Kidney (tissue), 13 donors: ENCODE measurements at regions not wholly inside any gene's neighbourhood (a gene's known extent, or its start where the extent isn't known, plus 50 kb on each side); places are given as distances from the start of the nearest gene placed in this dataset.
A peak's percentile ranks its signal among the peaks of the same experiment; 100 is the strongest.

Experiments
- DNase-seq, 5 donors: peaks; one replicate each; pipeline ENCODE4 v3.0.0-alpha.2; 2013 to 2020
- FAIRE-seq: peaks from 2 replicates; lab custom pipeline; 2012; peaks lifted over from hg19 to GRCh38; lab: Jason Lieb, UNC
- H3K27ac ChIP-seq, 2 donors: one replicate each; pipeline ENCODE4 v1.7.0; 2013; ENCODE audit warnings: low read depth in 2 of 2, low read length in 2 of 2, inconsistent platforms in 1 of 2
- H3K27me3 ChIP-seq: one replicate; pipeline ENCODE4 v1.7.1; 2013; ENCODE audit warnings: low read length, inconsistent platforms; ENCODE audit not compliant: control insufficient read depth, insufficient read depth
- H3K36me3 ChIP-seq, 3 donors: one replicate each; pipeline versions ENCODE4 v1.7.0 to v1.7.1; 2013; ENCODE audit warnings: low read length in 3 of 3, control low read depth in 1 of 3, inconsistent platforms in 1 of 3; ENCODE audit not compliant: insufficient read depth in 3 of 3, control insufficient read depth in 2 of 3
- H3K4me1 ChIP-seq, 3 donors: one replicate each; pipeline versions ENCODE4 v1.7.0 to v1.7.1; 2013; ENCODE audit warnings: low read length in 3 of 3, inconsistent platforms in 1 of 3, low read depth in 1 of 3; ENCODE audit not compliant: control insufficient read depth in 2 of 3, insufficient read depth in 2 of 3
- H3K4me3 ChIP-seq, 3 donors: one replicate each; pipeline versions ENCODE4 v1.7.0 to v1.8.1; 2013; ENCODE audit warnings: low read length in 3 of 3, control low read depth in 1 of 3, inconsistent platforms in 1 of 3
- H3K9ac ChIP-seq, 3 donors: one replicate each; pipeline versions ENCODE4 v1.7.0 to v1.7.1; 2013; ENCODE audit warnings: low read length in 3 of 3, control low read depth in 1 of 3, inconsistent platforms in 1 of 3
- H3K9me3 ChIP-seq, 3 donors: one replicate each; pipeline versions ENCODE4 v1.7.0 to v1.7.1; 2013; ENCODE audit warnings: low read length in 3 of 3, control low read depth in 1 of 3, inconsistent platforms in 1 of 3; ENCODE audit not compliant: control insufficient read depth in 2 of 3, insufficient read depth in 1 of 3
- intact Hi-C: fragments of 100-400 bp; cut with DNase I; formaldehyde crosslinking; loops from one replicate; pipeline ENCODE4 v1.11.1; 2022
- TF ChIP-seq, protein P1 (sequence below): IDR thresholded peaks from 3 replicates; pipeline ENCODE4 v1.5.1; 2012; ENCODE audit warnings: mild to moderate bottlenecking, moderate library complexity, borderline replicate concordance; ENCODE audit not compliant: insufficient read depth; ENCODE audit errors: extremely low read depth
- donor health status: control.
- donor health status: control.
- donor health status: control.
- donor health status: control.
- donor health status: control.
- donor health status: DM: yes; HTN: yes; CAD: no.
- donor health status: Normal renal cell carcinoma (clear cell type).

DNA sequence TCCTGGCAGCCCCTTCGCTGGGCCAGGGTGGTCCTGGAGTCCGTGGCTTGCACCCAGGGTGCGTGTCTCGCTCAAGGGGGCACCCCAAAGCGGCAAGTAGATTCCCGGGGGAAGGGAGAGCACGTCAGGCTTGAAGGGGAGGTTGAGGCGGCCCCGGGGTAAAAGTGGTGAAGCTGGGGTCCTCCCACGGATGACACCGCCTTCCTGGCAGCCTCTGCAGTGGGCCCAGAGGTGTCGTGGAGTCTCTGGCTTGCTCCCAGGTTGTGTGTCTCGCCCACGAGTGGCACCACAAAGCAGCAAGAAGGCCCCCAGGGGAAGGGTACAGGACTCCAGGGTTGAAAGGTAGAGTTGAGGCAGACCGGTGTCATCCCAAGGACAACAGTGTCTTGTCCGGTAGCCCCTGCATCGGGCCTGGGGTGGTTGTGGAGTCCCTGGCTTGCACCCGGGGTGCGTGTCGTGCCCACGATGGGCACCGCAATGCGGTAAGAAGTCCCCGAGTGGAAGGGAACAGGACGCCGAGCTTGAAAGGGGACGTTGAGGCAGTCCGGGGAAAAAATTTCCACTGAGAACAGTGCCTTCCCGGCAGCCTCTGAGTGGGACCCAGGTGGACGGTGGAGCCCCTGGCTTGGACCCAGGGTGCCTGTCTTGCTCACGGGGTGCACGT lies 158.0 kb upstream of the ALG10B start:
- TF ChIP-seq, protein P1, sequence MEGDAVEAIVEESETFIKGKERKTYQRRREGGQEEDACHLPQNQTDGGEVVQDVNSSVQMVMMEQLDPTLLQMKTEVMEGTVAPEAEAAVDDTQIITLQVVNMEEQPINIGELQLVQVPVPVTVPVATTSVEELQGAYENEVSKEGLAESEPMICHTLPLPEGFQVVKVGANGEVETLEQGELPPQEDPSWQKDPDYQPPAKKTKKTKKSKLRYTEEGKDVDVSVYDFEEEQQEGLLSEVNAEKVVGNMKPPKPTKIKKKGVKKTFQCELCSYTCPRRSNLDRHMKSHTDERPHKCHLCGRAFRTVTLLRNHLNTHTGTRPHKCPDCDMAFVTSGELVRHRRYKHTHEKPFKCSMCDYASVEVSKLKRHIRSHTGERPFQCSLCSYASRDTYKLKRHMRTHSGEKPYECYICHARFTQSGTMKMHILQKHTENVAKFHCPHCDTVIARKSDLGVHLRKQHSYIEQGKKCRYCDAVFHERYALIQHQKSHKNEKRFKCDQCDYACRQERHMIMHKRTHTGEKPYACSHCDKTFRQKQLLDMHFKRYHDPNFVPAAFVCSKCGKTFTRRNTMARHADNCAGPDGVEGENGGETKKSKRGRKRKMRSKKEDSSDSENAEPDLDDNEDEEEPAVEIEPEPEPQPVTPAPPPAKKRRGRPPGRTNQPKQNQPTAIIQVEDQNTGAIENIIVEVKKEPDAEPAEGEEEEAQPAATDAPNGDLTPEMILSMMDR: no peak
- Histone ChIP-seq H3K4me3 (no peak overlapping the region), H3K27ac (no peak overlapping the region), H3K9me3 (no peaks in the 10 kb centered on the region), H3K36me3 (no peaks in the 10 kb centered on the region), H3K27me3 (no peaks in the 10 kb centered on the region), H3K9ac (no peak overlapping the region), H3K4me1 (no peaks in the 10 kb centered on the region)
- intact Hi-C loops: no loop called here
- DNase-seq (peak in 1 of 5 donors; percentile 62), FAIRE-seq (no peak)

DNA sequence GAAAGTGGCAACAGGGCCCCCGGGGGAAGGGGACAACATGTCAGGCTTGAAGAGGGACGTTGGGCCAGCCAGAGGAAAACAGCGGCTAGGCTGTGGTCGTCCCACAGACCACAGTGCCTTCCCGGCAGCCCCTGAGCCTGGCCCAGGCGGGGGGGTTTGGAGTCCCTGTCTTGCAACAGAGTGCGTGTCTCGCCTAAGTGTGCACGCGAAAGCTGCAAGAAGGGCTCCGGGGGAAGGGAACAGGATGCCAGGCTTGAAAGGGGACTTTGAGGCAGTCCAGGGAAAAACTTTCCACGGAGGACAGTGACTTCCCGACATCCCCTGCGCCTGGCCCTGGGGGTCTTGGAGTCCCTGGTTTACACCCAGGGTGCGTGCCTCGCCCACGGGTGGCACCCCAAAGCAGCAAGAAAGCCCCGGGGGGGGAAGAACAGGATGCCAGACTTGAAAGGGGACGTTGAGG lies 157.5 kb upstream of the ALG10B start:
- Histone ChIP-seq H3K27me3 (no peaks in the 10 kb centered on the region), H3K36me3 (no peaks in the 10 kb centered on the region), H3K4me3 (no peak overlapping the region), H3K9me3 (no peaks in the 10 kb centered on the region), H3K4me1 (no peaks in the 10 kb centered on the region), H3K9ac (no peak overlapping the region), H3K27ac (no peak overlapping the region)
- no peak for DNase-seq
- intact Hi-C loops: no loop called here
- TF ChIP-seq, protein P1: no peak
- no peak for FAIRE-seq

DNA sequence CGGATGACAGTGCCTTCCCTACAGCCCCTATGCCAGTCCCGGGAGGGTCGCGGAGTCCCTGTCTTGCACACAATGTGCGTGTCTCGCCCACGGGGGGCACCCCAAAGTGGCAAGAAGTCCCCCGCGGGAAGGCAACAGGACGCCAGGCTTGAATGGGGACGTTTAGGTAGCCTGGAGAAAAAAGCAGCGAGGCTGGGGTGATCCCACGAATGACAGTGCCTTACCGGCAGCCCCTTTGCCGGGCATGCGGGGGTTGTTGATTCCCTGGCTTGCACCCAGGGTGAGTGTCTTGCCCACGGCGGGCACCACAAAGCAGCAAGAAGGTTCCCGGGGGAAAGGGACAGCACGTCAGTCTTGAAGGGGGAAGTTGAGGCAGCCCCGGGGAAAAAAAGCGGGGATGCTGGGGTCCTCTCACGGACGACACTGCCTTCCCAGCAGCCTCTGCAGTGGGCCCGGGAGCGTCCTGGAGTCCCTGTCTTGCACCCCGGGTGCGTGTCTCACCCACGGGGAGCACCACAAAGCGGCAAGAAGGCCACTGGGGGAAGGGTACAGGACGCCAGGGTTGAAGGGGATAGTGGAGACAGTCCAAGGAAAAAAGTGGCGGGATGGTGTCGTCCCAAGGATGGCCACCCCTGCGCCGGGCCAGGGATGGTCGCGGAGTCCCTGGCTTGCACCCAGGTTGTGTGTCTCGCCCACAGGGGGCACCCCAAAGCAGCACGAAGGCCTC lies 156.8 kb upstream of the ALG10B start:
- DNase-seq (peak in 1 of 5 donors; percentile 73), FAIRE-seq (no peak)
- H3K4me1 ChIP-seq: no peaks in the 10 kb centered on the region
- no peaks in the 10 kb centered on the region for H3K9me3 ChIP-seq
- no peak overlapping the region for H3K27ac ChIP-seq
- intact Hi-C loops: no loop called here
- no peaks in the 10 kb centered on the region for H3K36me3 ChIP-seq
- H3K4me3 ChIP-seq: no peak overlapping the region
- no peak overlapping the region for H3K9ac ChIP-seq
- TF ChIP-seq, protein P1: no peak
- no peaks in the 10 kb centered on the region for H3K27me3 ChIP-seq
